ENCODE measurements at regions not wholly inside any gene's neighbourhood (a gene's known extent, or its start where the extent isn't known, plus 50 kb on each side); places are given as distances from the start of the nearest gene placed in this dataset.

DNA sequence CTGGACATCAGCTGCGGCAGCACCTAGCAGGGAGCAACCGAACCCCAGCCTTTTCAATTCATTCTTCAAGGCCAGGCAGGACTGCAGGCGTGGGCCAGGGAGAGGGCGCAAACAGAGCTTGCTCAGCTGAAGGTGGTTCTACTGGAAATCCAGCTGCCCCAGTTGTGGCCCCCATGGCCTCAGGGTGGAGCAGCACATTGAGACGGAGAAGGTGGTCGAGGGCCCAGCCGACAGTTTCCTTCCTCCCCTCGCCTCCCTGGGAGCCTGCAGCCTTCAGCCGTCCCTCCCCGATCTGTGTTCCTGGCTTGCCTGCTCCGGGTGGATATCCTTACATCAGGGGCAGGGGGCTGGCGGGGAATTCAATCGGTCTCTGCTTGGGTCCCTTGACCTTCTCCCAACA is 217.8 kb downstream of the ANKRD60 start:
- peaks cover 12% of the 10 kb centered on the region for H3K27me3 Mint-ChIP-seq (ENCODE audit: insufficient read depth, low read depth, poor library complexity)
- no peak overlapping the region for H3K4me3 Mint-ChIP-seq
- no peak overlapping the region for H3K27ac Mint-ChIP-seq

DNA sequence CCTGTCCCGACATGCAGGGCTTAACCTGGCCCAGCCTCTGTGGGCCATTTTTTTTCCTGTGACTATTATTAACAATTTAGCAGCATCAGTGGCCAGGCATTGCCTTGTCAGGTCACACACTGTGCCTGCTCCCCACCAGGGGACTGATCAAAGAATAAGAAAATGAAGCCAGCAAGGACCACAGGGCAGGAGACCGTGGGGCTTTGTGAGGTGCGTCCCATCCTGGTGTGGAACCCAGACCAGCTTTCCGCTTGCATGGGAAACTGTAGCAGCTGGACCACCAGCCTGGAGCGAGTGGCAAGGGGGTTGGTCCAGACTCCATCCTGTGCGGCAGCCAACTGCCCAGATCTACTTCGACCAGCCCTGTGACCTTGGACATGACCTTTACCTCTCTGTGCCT is 218.3 kb downstream of the ANKRD60 start:
- no peak overlapping the region for H2AFZ ChIP-seq
- no peaks in the 10 kb centered on the region for H4K20me1 ChIP-seq (replicated peaks; ENCODE audit: insufficient read depth)
- no peak overlapping the region for H3K27ac ChIP-seq (ENCODE audit: low read depth)
- DNase-seq (ENCODE audit: low spot score) (no peak), ATAC-seq (no peak)
- no peak overlapping the region for H3K4me2 ChIP-seq
- H3K36me3 Mint-ChIP-seq (ENCODE audit: low read depth) = no peaks in the 10 kb centered on the region
- H3K36me3 ChIP-seq (ENCODE audit: insufficient read depth) = no peaks in the 10 kb centered on the region
- no peaks in the 10 kb centered on the region for H3F3A ChIP-seq (replicated peaks; ENCODE audit: low read depth)
- H3K4me3 ChIP-seq = no peak overlapping the region
- no peak for TF ChIP-seq STAT1 (IDR thresholded peaks at IDR 0.05; ENCODE audit: unreplicated experiment)
- no peak for TF ChIP-seq CREB1 (CRISPR knock-in tag; IDR thresholded peaks at IDR 0.05; ENCODE audit: low read depth)
- TF ChIP-seq POLR2AphosphoS5 (IDR thresholded peaks at IDR 0.05; ENCODE audit: low read depth) = no peak
- no peak for TF ChIP-seq ZNF114 (CRISPR knock-in tag; IDR thresholded peaks at IDR 0.05)
- H3K9me3 Mint-ChIP-seq = no peaks in the 10 kb centered on the region; the same call in 1 of the 3 replicates
- peaks cover 5% of the 10 kb centered on the region; the same call in 1 of the 2 replicates for H3K4me1 ChIP-seq (ENCODE audit: insufficient read depth)
- no peak overlapping the region for H3K4me3 Mint-ChIP-seq
- no peaks in the 10 kb centered on the region for H3K79me2 ChIP-seq (replicated peaks; ENCODE audit: insufficient read depth)
- H3K27ac Mint-ChIP-seq = no peak overlapping the region
- H3K27me3 ChIP-seq (ENCODE audit: insufficient read depth) = no peaks in the 10 kb centered on the region
- H3K27me3 Mint-ChIP-seq (ENCODE audit: insufficient read depth, low read depth, poor library complexity) = peaks cover 12% of the 10 kb centered on the region
- peaks cover 9% of the 10 kb centered on the region for H3K4me1 Mint-ChIP-seq
- H3K9me2 ChIP-seq (ENCODE audit: insufficient read depth) = no peaks in the 10 kb centered on the region

More for the DNA sequence above, 217.8 kb downstream of the ANKRD60 start:
- Histone ChIP-seq H3K4me1 (ENCODE audit: insufficient read depth) (peaks cover 5% of the 10 kb centered on the region; the same call in 1 of the 2 replicates), H4K20me1 (replicated peaks; ENCODE audit: insufficient read depth) (no peaks in the 10 kb centered on the region), H3K4me3 (no peak overlapping the region), H3K9me2 (ENCODE audit: insufficient read depth) (no peaks in the 10 kb centered on the region), H3K27me3 (ENCODE audit: insufficient read depth) (no peaks in the 10 kb centered on the region), H3F3A (replicated peaks; ENCODE audit: low read depth) (no peaks in the 10 kb centered on the region), H3K27ac (ENCODE audit: low read depth) (no peak overlapping the region), H3K36me3 (ENCODE audit: insufficient read depth) (no peaks in the 10 kb centered on the region), H3K4me2 (no peak overlapping the region), H3K79me2 (replicated peaks; ENCODE audit: insufficient read depth) (no peaks in the 10 kb centered on the region), H2AFZ (no peak overlapping the region)
- DNase-seq (ENCODE audit: low spot score) (no peak), ATAC-seq (no peak)
- no peaks in the 10 kb centered on the region for H3K36me3 Mint-ChIP-seq (ENCODE audit: low read depth)
- H3K4me1 Mint-ChIP-seq = peaks cover 9% of the 10 kb centered on the region
- peaks cover 2% of the 10 kb centered on the region for H3K9me3 Mint-ChIP-seq
- TF ChIP-seq ZNF114 (CRISPR knock-in tag; IDR thresholded peaks at IDR 0.05) (no peak), POLR2AphosphoS5 (IDR thresholded peaks at IDR 0.05; ENCODE audit: low read depth) (no peak)

DNA sequence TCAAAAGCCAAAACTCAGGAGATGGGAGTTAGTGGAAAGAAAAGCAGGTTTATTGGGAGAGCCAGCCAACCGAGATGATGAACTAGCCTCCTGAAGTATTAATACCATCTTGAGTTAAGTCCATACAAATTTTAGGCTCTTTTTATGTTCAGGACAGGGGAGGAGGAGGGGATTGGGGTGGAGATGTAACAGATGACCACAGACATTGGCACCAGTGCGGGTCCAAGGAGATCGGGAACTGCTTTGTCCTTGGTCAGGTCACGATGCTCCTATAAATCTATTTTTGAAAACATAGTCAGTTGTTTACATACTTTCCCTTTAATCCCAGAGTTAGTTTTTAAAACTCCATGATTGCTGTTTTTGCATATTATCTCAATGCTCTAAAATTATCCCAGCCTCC is 219.6 kb downstream of the ANKRD60 start:
- Histone ChIP-seq H3K27ac (ENCODE audit: low read depth) (no peak overlapping the region), H3K36me3 (ENCODE audit: insufficient read depth) (no peaks in the 10 kb centered on the region), H3K4me3 (no peak overlapping the region), H2AFZ (no peak overlapping the region), H3K4me1 (ENCODE audit: insufficient read depth) (peaks cover 5% of the 10 kb centered on the region; the same call in 1 of the 2 replicates), H3K27me3 (ENCODE audit: insufficient read depth) (no peaks in the 10 kb centered on the region), H3K79me2 (replicated peaks; ENCODE audit: insufficient read depth) (no peaks in the 10 kb centered on the region), H4K20me1 (replicated peaks; ENCODE audit: insufficient read depth) (no peaks in the 10 kb centered on the region), H3K4me2 (no peak overlapping the region), H3F3A (replicated peaks; ENCODE audit: low read depth) (no peaks in the 10 kb centered on the region), H3K9me2 (ENCODE audit: insufficient read depth) (no peaks in the 10 kb centered on the region)
- peaks cover 12% of the 10 kb centered on the region for H3K27me3 Mint-ChIP-seq (ENCODE audit: insufficient read depth, low read depth, poor library complexity)
- H3K4me1 Mint-ChIP-seq = peaks cover 9% of the 10 kb centered on the region
- H3K36me3 Mint-ChIP-seq (ENCODE audit: low read depth) = no peaks in the 10 kb centered on the region
- no peak for ATAC-seq
- DNase-seq (ENCODE audit: low spot score) = no peak
- H3K4me3 Mint-ChIP-seq = no peak overlapping the region
- H3K27ac Mint-ChIP-seq = no peak overlapping the region
- H3K9me3 Mint-ChIP-seq = peaks cover 3% of the 10 kb centered on the region; the same call in 2 of the 3 replicates
- TF ChIP-seq EZH2 (IDR thresholded peaks at IDR 0.05; ENCODE audit: low read depth, unreplicated experiment) = no peak
- TF ChIP-seq EZH2phosphoT487 (IDR thresholded peaks at IDR 0.05; ENCODE audit: unreplicated experiment) = no peak
- TF ChIP-seq ZNF114 (CRISPR knock-in tag; IDR thresholded peaks at IDR 0.05) = no peak
- no peak for TF ChIP-seq ZNF331 (CRISPR knock-in tag; IDR thresholded peaks at IDR 0.05; ENCODE audit: low read depth)
- TF ChIP-seq NANOG (IDR thresholded peaks at IDR 0.05; ENCODE audit: borderline replicate concordance) = no peak
- no peak for TF ChIP-seq POLR2AphosphoS5 (IDR thresholded peaks at IDR 0.05; ENCODE audit: low read depth)
- TF ChIP-seq, protein P1, sequence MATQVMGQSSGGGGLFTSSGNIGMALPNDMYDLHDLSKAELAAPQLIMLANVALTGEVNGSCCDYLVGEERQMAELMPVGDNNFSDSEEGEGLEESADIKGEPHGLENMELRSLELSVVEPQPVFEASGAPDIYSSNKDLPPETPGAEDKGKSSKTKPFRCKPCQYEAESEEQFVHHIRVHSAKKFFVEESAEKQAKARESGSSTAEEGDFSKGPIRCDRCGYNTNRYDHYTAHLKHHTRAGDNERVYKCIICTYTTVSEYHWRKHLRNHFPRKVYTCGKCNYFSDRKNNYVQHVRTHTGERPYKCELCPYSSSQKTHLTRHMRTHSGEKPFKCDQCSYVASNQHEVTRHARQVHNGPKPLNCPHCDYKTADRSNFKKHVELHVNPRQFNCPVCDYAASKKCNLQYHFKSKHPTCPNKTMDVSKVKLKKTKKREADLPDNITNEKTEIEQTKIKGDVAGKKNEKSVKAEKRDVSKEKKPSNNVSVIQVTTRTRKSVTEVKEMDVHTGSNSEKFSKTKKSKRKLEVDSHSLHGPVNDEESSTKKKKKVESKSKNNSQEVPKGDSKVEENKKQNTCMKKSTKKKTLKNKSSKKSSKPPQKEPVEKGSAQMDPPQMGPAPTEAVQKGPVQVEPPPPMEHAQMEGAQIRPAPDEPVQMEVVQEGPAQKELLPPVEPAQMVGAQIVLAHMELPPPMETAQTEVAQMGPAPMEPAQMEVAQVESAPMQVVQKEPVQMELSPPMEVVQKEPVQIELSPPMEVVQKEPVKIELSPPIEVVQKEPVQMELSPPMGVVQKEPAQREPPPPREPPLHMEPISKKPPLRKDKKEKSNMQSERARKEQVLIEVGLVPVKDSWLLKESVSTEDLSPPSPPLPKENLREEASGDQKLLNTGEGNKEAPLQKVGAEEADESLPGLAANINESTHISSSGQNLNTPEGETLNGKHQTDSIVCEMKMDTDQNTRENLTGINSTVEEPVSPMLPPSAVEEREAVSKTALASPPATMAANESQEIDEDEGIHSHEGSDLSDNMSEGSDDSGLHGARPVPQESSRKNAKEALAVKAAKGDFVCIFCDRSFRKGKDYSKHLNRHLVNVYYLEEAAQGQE (IDR thresholded peaks at IDR 0.05; ENCODE audit: unreplicated experiment) = no peak
- no peak for TF ChIP-seq JUNB (IDR thresholded peaks at IDR 0.05; ENCODE audit: unreplicated experiment)
- TF ChIP-seq, protein P2, sequence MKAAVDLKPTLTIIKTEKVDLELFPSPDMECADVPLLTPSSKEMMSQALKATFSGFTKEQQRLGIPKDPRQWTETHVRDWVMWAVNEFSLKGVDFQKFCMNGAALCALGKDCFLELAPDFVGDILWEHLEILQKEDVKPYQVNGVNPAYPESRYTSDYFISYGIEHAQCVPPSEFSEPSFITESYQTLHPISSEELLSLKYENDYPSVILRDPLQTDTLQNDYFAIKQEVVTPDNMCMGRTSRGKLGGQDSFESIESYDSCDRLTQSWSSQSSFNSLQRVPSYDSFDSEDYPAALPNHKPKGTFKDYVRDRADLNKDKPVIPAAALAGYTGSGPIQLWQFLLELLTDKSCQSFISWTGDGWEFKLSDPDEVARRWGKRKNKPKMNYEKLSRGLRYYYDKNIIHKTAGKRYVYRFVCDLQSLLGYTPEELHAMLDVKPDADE (IDR thresholded peaks at IDR 0.05) = no peak
- no peak for TF ChIP-seq STAT1 (IDR thresholded peaks at IDR 0.05; ENCODE audit: unreplicated experiment)
- TF ChIP-seq, protein P3, sequence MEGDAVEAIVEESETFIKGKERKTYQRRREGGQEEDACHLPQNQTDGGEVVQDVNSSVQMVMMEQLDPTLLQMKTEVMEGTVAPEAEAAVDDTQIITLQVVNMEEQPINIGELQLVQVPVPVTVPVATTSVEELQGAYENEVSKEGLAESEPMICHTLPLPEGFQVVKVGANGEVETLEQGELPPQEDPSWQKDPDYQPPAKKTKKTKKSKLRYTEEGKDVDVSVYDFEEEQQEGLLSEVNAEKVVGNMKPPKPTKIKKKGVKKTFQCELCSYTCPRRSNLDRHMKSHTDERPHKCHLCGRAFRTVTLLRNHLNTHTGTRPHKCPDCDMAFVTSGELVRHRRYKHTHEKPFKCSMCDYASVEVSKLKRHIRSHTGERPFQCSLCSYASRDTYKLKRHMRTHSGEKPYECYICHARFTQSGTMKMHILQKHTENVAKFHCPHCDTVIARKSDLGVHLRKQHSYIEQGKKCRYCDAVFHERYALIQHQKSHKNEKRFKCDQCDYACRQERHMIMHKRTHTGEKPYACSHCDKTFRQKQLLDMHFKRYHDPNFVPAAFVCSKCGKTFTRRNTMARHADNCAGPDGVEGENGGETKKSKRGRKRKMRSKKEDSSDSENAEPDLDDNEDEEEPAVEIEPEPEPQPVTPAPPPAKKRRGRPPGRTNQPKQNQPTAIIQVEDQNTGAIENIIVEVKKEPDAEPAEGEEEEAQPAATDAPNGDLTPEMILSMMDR (conservative IDR thresholded peaks at IDR 0.05; ENCODE audit: low read depth in 2 of 2) = no peak
- no peak for TF ChIP-seq CREB1 (CRISPR knock-in tag; IDR thresholded peaks at IDR 0.05; ENCODE audit: low read depth)
